ENCODE measurements at regions not wholly inside any gene's neighbourhood (a gene's known extent, or its start where the extent isn't known, plus 50 kb on each side); places are given as distances from the start of the nearest gene placed in this dataset.

DNA sequence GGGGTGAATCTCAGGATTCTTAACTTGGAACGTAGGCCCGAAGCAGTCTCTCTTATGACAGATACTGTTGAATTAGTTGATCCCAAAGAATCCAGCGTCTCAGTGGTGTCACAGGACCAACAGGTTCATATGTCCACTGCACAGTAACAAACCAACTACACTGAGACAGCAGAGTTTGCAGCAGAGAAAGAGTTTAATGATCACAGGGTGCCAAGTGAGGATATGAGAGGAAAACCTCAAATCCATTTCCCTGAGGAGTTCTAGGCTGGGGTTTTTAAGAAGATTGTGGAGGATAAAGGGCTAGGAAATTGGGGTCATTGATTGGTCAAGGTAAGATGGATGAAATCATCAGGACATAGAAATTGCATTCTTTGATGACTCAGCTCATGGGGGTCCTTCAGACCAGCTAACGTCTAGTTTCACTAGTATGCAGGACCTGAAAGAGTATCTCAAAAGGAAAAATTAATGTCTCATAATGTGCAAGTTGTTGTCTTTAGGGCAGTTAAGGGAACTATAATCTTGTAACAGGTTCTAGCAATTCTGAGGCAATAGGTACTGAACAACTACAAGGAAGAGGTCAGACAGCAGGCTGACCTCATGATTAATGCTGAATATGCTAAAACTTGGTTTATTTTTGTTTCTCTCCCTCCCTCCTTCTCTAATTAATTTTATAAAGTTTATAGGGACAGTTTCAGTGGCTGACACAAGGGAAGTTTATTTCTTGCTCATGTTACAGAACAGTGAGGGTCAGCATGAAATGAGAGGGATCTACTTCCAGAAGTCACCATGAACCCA lies 310.9 kb upstream of the NEBL start:
- no peak for DNase-seq (ENCODE audit: insufficient read length)
- no peak for FAIRE-seq
- no peak for TF ChIP-seq POLR2AphosphoS5 (IDR thresholded peaks at IDR 0.05; ENCODE audit: low read depth, low read length)
- TF ChIP-seq TAF1 (IDR thresholded peaks at IDR 0.05; ENCODE audit: borderline replicate concordance, low read depth, low read length) = no peak
- TF ChIP-seq POLR2A (IDR thresholded peaks at IDR 0.05; ENCODE audit: low read depth, low read length) = no peak

GRCh38 chr10:21205328-21205727 lies 308.2 kb upstream of the NEBL start:
- no peak for FAIRE-seq
- DNase-seq (ENCODE audit: insufficient read length) = no peak
- TF ChIP-seq POLR2AphosphoS5 (IDR thresholded peaks at IDR 0.05; ENCODE audit: low read depth, low read length) = no peak
- no peak for TF ChIP-seq POLR2A (IDR thresholded peaks at IDR 0.05; ENCODE audit: low read depth, low read length)
- no peak for TF ChIP-seq TAF1 (IDR thresholded peaks at IDR 0.05; ENCODE audit: borderline replicate concordance, low read depth, low read length)

DNA sequence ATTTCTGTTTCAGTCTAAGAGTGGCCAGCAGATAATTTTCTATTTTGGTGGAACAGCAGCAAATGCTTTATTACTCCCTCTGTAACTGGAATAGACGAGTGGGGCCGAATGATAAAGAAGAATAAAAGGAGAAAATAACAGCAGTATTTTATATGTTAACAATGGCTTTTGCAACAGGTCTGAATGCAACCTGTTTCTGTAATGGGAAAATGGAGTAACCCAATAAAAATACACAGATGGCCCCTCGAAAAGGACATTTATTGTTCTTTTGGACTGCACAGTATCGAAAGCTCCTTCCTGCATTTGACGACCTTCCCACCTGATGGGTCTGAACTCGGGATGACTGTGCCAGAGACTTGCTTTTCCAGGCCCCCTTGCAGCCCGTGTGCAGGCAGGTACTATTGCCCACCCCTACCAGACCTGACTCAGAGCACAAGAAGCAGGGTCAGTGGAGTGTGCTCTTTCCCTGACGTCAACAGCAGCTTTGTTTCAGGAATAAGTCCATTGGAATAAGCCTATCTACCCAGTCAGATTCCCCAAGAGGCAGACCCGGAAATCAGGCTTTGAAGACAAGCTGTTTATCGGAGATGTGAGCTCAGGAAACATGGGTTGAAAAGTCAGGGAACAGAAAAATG lies 306.5 kb upstream of the NEBL start:
- DNase-seq (ENCODE audit: insufficient read length) (no peak), FAIRE-seq (no peak)
- TF ChIP-seq POLR2A (IDR thresholded peaks at IDR 0.05; ENCODE audit: low read depth, low read length) (no peak), TAF1 (IDR thresholded peaks at IDR 0.05; ENCODE audit: borderline replicate concordance, low read depth, low read length) (no peak), POLR2AphosphoS5 (IDR thresholded peaks at IDR 0.05; ENCODE audit: low read depth, low read length) (no peak)

DNA sequence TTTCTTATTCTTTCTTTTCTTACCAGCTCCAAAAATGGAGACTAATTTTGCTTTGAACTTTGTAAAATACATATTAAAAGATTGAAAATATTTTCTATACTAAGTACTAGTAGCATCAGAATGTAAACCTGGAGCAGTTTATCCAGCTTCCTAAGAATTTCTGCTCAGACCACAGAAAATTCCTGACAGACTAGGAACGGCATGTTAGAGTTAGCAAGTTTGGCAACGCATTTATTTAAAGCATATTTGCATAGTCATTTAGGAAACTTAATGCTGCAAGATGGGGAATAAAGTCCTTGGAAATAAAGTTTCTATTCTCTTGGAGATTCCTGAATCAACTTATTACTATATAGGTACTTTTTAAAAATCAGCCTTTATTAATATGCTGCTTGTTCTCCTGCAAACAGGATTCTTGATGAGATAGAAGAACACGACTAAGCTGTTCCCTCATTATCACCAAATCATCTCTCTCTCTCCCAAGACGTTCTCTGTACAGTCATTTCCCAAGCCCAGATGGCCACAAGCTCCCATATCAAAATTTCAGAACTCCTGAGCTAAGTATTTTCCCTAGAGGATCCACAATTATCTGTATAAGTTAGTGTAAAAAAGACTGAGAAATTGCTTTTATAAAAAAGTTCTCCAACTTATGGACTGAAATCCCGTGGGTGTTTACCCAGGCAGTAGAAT lies 305.8 kb upstream of the NEBL start:
- no peak for TF ChIP-seq TAF1 (IDR thresholded peaks at IDR 0.05; ENCODE audit: borderline replicate concordance, low read depth, low read length)
- TF ChIP-seq POLR2AphosphoS5 (IDR thresholded peaks at IDR 0.05; ENCODE audit: low read depth, low read length) = no peak
- TF ChIP-seq POLR2A (IDR thresholded peaks at IDR 0.05; ENCODE audit: low read depth, low read length) = no peak
- FAIRE-seq (no peak), DNase-seq (ENCODE audit: insufficient read length) (no peak)

- DNase-seq (ENCODE audit: insufficient read length) (no peak), FAIRE-seq (no peak)
- TF ChIP-seq TAF1 (IDR thresholded peaks at IDR 0.05; ENCODE audit: borderline replicate concordance, low read depth, low read length) (no peak), POLR2AphosphoS5 (IDR thresholded peaks at IDR 0.05; ENCODE audit: low read depth, low read length) (no peak), POLR2A (IDR thresholded peaks at IDR 0.05; ENCODE audit: low read depth, low read length) (no peak)
Measured at GRCh38 chr10:21199501-21199900, 302.4 kb upstream of the NEBL start.

- FAIRE-seq (no peak), DNase-seq (ENCODE audit: insufficient read length) (no peak)
- TF ChIP-seq POLR2AphosphoS5 (IDR thresholded peaks at IDR 0.05; ENCODE audit: low read depth, low read length) (no peak), TAF1 (IDR thresholded peaks at IDR 0.05; ENCODE audit: borderline replicate concordance, low read depth, low read length) (no peak), POLR2A (IDR thresholded peaks at IDR 0.05; ENCODE audit: low read depth, low read length) (no peak)
Measured at GRCh38 chr10:21197838-21198237, 300.7 kb upstream of the NEBL start.

DNA sequence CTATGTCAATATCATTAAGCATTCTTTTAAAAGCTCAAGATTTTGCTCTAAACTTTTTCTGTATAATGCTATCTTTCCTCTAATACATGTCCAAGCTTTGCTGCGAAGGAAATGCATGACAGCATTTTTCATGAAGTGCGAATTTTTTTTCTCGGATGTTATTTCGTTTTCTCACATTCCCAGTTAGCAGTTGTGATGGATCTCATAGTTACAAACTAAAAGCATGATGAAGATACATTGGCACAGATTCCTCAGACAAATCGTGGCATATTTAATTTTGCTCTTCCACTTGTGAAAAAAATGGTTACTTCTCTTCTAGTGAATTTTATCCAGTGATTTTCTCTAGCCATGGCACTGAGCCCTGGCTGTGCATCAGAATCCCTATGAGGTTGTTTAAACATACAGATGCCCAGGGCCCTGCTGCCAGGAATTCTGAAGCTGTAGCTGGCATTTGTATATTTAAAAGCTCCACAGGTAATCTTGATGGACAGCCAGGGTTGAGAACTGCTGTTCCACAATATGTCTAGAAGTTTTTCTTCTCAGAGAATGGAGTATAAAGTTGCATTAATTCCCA lies 299.8 kb upstream of the NEBL start:
- no peak for DNase-seq (ENCODE audit: insufficient read length)
- FAIRE-seq = no peak
- TF ChIP-seq POLR2AphosphoS5 (IDR thresholded peaks at IDR 0.05; ENCODE audit: low read depth, low read length) (no peak), TAF1 (IDR thresholded peaks at IDR 0.05; ENCODE audit: borderline replicate concordance, low read depth, low read length) (no peak), POLR2A (IDR thresholded peaks at IDR 0.05; ENCODE audit: low read depth, low read length) (no peak)

DNA sequence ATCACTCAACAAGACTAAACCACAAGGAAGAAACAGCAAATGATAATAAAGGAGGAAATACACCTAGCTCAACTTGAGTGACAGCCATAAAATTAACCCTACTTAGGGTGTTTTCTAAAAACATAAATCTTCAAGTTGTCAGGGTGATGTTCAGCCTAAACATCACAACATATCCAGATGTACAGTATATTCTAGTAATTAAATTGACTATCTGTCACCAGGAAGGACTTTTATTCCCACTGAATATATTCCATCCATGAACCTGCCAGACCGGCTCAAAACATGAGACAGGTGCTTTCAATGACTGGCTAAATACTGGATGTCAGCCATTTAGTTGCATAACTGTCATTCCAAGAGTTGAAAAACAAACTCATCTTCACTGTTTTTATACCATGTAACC lies 298.1 kb upstream of the NEBL start:
- no peak for TF ChIP-seq POLR2AphosphoS5 (IDR thresholded peaks at IDR 0.05; ENCODE audit: low read depth, low read length)
- TF ChIP-seq POLR2A (IDR thresholded peaks at IDR 0.05; ENCODE audit: low read depth, low read length) = no peak
- TF ChIP-seq TAF1 (IDR thresholded peaks at IDR 0.05; ENCODE audit: borderline replicate concordance, low read depth, low read length) = no peak
- FAIRE-seq (no peak), DNase-seq (ENCODE audit: insufficient read length) (no peak)

- TF ChIP-seq POLR2AphosphoS5 (IDR thresholded peaks at IDR 0.05; ENCODE audit: low read depth, low read length) (no peak), POLR2A (IDR thresholded peaks at IDR 0.05; ENCODE audit: low read depth, low read length) (no peak)
- FAIRE-seq (no peak), DNase-seq (ENCODE audit: insufficient read length) (no peak)
Measured at GRCh38 chr10:21194510-21194993, 297.4 kb upstream of the NEBL start.

GRCh38 chr10:21193196-21193595 lies 296.1 kb upstream of the NEBL start:
- TF ChIP-seq POLR2A (IDR thresholded peaks at IDR 0.05; ENCODE audit: low read depth, low read length) (no peak), POLR2AphosphoS5 (IDR thresholded peaks at IDR 0.05; ENCODE audit: low read depth, low read length) (no peak), TAF1 (IDR thresholded peaks at IDR 0.05; ENCODE audit: borderline replicate concordance, low read depth, low read length) (no peak)

DNA sequence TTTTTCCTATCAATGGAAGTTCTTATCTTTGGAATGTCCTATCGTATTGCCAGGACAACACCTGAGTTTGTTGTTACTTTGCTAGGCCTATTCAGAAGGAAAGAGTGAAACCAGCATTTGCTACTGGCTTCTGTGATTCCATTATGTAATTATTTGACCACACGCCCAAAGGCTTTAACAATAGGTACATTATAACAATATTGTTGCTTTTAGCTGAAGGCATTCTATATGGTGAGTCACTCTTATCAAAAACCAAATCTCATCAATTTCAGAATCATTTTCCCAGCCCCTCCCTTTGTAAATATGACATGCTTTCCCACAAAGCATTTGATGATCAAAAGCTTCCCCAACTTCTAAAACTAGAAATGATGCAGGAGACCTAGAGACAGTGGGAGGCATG lies 294.4 kb upstream of the NEBL start:
- DNase-seq (ENCODE audit: insufficient read length) (no peak), FAIRE-seq (no peak)
- TF ChIP-seq POLR2A (IDR thresholded peaks at IDR 0.05; ENCODE audit: low read depth, low read length) = no peak
- TF ChIP-seq POLR2AphosphoS5 (IDR thresholded peaks at IDR 0.05; ENCODE audit: low read depth, low read length) = no peak
- TF ChIP-seq TAF1 (IDR thresholded peaks at IDR 0.05; ENCODE audit: borderline replicate concordance, low read depth, low read length) = no peak

More at GRCh38 chr10:21193196-21193595, 296.1 kb upstream of the NEBL start:
- FAIRE-seq (no peak), DNase-seq (ENCODE audit: insufficient read length) (no peak)
